HCT116 (cell line): ENCODE measurements at regions not wholly inside any gene's neighbourhood (a gene's known extent, or its start where the extent isn't known, plus 50 kb on each side); places are given as distances from the start of the nearest gene placed in this dataset.

Experiments used
- CEBPB ChIP-seq: IDR thresholded peaks from 2 replicates; pipeline ENCODE4 v1.6.1; 2012; ENCODE audit warnings: low read depth
- ELF1 ChIP-seq: IDR thresholded peaks from 2 replicates; pipeline ENCODE4 v1.6.1; 2012; ENCODE audit warnings: low read depth, borderline replicate concordance
- EZH2 ChIP-seq: fragments of 200-600 bp; sonication (generic); IDR thresholded peaks from 2 replicates; pipeline ENCODE4 v1.6.1; 2017; ENCODE audit warnings: antibody characterized with exemption, mixed run types
- EZH2phosphoT487 ChIP-seq: fragments of 200-600 bp; IDR thresholded peaks from 2 replicates; pipeline ENCODE4 v1.6.1; 2018; ENCODE audit warnings: antibody characterized with exemption, borderline replicate concordance
- POLR2A ChIP-seq: IDR thresholded peaks from 2 replicates; pipeline ENCODE4 v1.7.0; 2011; ENCODE audit warnings: borderline replicate concordance; ENCODE audit not compliant: insufficient read depth, insufficient read length; ENCODE audit errors: extremely low read depth
- POLR2AphosphoS5 ChIP-seq: IDR thresholded peaks from 2 replicates; pipeline ENCODE4 v1.6.1; 2011; ENCODE audit warnings: mild to moderate bottlenecking, low read depth, low read length, moderate library complexity
- RAD21 ChIP-seq: IDR thresholded peaks from 2 replicates; pipeline ENCODE4 v1.6.1; 2012; ENCODE audit warnings: low read depth, mild to moderate bottlenecking
- REST ChIP-seq: IDR thresholded peaks from 2 replicates; pipeline ENCODE4 v1.6.1; 2012; ENCODE audit warnings: low read depth
- SRF ChIP-seq: IDR thresholded peaks from 2 replicates; pipeline ENCODE4 v1.6.1; 2012; ENCODE audit warnings: low read depth
- YY1 ChIP-seq: IDR thresholded peaks from 2 replicates; pipeline ENCODE4 v1.6.1; 2011; ENCODE audit warnings: low read length, low read depth, moderate library complexity, mild to moderate bottlenecking; ENCODE audit not compliant: insufficient replicate concordance; ENCODE audit errors: extremely low read depth
- ZFX ChIP-seq: fragments of 450-650 bp; IDR thresholded peaks from 2 replicates; pipeline ENCODE4 v1.6.1; 2017
- ZNF274 ChIP-seq: fragments of 200-500 bp; sonication (Bioruptor generic); IDR thresholded peaks from 2 replicates; pipeline ENCODE4 v1.6.1; 2014; ENCODE audit warnings: mild to moderate bottlenecking, low read depth, low read length, inconsistent platforms
- TF ChIP-seq, protein P1 (sequence below), 3 experiments: fragments of 200-600 bp in 1 of 3; sonication (generic) in 1 of 3; IDR thresholded peaks in 2 of 3; conservative IDR thresholded peaks in 1 of 3; 2 replicates each; pipeline ENCODE4 v1.5.1; 2012 to 2017; ENCODE audit warnings: low read depth in 2 of 3, low read length in 2 of 3, antibody characterized with exemption in 1 of 3, borderline replicate concordance in 1 of 3, control low read depth in 1 of 3, mild to moderate bottlenecking in 1 of 3, mixed read lengths in 1 of 3, mixed run types in 1 of 3, moderate library complexity in 1 of 3; ENCODE audit not compliant: insufficient read depth in 1 of 3
- TF ChIP-seq, protein P2 (sequence below): IDR thresholded peaks from 2 replicates; pipeline ENCODE4 v1.6.1; 2012

GRCh38 chr7:12124028-12124427 lies 87.1 kb upstream of the TMEM106B start:
- TF ChIP-seq, protein P1, sequence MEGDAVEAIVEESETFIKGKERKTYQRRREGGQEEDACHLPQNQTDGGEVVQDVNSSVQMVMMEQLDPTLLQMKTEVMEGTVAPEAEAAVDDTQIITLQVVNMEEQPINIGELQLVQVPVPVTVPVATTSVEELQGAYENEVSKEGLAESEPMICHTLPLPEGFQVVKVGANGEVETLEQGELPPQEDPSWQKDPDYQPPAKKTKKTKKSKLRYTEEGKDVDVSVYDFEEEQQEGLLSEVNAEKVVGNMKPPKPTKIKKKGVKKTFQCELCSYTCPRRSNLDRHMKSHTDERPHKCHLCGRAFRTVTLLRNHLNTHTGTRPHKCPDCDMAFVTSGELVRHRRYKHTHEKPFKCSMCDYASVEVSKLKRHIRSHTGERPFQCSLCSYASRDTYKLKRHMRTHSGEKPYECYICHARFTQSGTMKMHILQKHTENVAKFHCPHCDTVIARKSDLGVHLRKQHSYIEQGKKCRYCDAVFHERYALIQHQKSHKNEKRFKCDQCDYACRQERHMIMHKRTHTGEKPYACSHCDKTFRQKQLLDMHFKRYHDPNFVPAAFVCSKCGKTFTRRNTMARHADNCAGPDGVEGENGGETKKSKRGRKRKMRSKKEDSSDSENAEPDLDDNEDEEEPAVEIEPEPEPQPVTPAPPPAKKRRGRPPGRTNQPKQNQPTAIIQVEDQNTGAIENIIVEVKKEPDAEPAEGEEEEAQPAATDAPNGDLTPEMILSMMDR (IDR thresholded peaks at IDR 0.05 in 2 of 3, conservative IDR thresholded peaks at IDR 0.05 in 1 of 3; ENCODE audit: borderline replicate concordance in 1 of 3, insufficient read depth in 1 of 3, low read depth in 2 of 3, low read length in 2 of 3): no peak
- no peak for TF ChIP-seq EZH2phosphoT487
- TF ChIP-seq ELF1: no peak
- no peak for TF ChIP-seq EZH2
- no peak for TF ChIP-seq POLR2A
- no peak for TF ChIP-seq RAD21
- TF ChIP-seq YY1: no peak
- no peak for TF ChIP-seq REST
- no peak for TF ChIP-seq CEBPB
- TF ChIP-seq, protein P2, sequence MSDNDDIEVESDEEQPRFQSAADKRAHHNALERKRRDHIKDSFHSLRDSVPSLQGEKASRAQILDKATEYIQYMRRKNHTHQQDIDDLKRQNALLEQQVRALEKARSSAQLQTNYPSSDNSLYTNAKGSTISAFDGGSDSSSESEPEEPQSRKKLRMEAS: no peak
- no peak for TF ChIP-seq ZFX
- TF ChIP-seq ZNF274: no peak
- no peak for TF ChIP-seq POLR2AphosphoS5
- no peak for TF ChIP-seq SRF
